GM12873 (cell line): ENCODE measurements at regions not wholly inside any gene's neighbourhood (a gene's known extent, or its start where the extent isn't known, plus 50 kb on each side); places are given as distances from the start of the nearest gene placed in this dataset.

Source experiments
- TF ChIP-seq, protein P1 (sequence below): IDR thresholded peaks from 2 replicates; pipeline ENCODE4 v1.5.1; 2012; ENCODE audit warnings: low read depth, mild to moderate bottlenecking, moderate library complexity, low read length, control low read depth; ENCODE audit not compliant: insufficient read depth; ENCODE audit errors: missing control alignments

DNA sequence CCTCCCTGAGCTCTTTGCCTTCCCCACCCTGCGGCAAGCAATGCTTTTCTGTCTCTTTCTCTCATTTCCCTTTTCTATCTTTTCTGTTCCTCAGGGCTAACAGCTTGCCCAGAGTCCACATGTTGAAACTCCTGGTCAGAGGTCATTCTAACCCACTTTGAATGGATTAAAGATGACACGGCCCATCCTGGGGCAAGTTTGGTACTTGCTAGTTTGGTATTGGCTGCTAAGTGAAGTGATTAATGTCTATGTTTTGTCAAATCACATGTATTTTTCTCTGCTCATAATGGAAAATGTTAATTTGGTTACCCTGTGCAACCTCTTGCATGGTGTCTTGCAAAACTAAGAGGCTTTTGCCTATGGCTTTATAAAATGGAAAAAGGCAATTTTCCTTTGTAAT, 960.2 kb downstream of the CNTNAP5 start:
- TF ChIP-seq, protein P1, sequence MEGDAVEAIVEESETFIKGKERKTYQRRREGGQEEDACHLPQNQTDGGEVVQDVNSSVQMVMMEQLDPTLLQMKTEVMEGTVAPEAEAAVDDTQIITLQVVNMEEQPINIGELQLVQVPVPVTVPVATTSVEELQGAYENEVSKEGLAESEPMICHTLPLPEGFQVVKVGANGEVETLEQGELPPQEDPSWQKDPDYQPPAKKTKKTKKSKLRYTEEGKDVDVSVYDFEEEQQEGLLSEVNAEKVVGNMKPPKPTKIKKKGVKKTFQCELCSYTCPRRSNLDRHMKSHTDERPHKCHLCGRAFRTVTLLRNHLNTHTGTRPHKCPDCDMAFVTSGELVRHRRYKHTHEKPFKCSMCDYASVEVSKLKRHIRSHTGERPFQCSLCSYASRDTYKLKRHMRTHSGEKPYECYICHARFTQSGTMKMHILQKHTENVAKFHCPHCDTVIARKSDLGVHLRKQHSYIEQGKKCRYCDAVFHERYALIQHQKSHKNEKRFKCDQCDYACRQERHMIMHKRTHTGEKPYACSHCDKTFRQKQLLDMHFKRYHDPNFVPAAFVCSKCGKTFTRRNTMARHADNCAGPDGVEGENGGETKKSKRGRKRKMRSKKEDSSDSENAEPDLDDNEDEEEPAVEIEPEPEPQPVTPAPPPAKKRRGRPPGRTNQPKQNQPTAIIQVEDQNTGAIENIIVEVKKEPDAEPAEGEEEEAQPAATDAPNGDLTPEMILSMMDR = no peak

DNA sequence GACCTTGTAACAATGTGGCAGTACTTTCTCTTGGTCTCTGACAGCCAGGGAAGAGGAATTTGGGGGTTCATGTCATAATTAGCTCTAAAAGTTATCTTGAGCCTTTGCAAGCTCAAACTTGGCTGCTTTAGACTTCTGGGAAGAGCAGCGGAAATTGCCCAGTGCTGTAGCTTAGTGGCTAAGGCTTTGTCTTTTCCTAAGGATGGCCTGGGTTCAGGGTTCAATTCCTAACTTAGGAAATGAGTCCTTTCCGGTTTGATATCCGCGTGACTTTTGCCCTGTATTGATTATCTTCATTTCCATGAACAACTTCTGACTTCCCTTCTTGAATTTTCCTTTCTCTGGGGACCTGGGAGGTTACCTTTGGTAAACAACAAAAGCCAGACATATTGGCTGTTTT, 961.0 kb downstream of the CNTNAP5 start:
- TF ChIP-seq, protein P1 = no peak

- TF ChIP-seq, protein P1 = no peak
Observed at GRCh38 chr2:124988111-124988510, 963.0 kb downstream of the CNTNAP5 start.

DNA sequence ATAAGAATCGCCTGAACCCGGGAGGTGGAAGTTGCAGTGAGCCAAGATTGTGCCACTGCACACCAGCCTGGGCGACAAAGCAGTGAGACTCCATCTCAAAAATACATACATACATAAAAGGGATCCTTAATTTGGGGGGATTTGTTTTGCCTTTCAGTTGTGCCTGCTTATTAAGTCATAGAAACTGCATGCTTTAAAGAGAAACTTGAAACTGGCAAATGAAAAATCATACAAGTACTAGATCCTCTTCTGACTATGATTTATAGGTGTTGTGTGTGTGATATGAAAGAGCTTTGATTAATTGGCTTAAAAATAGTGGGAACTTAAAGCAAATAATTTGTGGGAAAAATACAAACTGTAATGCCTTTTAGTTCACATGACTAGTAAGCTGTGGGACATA, 963.7 kb downstream of the CNTNAP5 start:
- TF ChIP-seq, protein P1 = no peak

GRCh38 chr2:124993809-124994208, 968.7 kb downstream of the CNTNAP5 start:
- TF ChIP-seq, protein P1 = no peak

DNA sequence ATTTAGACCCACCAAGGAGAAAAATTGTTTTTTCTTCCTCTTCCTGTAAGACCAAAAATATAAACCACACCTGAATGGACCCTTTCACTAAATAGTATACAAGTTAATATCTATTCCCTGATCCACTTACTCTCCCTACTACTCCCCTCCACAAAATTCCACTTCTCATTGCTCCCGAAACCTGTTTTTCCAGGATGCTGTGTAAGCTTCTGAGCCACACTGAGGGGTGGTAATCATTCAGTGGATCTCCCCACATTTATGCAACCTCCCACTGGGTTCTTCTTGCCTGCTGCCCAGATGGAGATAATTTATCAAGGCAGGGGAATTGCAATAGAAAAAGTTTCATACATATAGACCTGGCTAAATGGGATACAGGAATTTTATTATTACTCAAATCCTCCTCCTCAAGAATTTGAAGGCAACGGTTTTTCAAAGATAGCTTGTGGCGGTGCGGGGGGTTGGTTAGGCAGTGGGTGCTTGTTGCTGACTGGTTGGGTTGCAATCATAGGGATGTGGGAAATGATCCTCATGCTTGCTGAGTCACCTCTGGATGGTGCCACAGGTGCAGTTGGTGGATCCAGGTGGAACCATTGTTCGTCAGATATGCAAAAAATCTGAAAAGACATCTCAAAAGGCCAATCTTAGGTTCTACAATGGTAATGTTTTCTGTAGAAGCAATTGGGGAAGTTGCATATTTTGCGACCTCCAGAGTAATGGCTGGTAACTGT, 970.3 kb downstream of the CNTNAP5 start:
- TF ChIP-seq, protein P1 = no peak

GRCh38 chr2:124996406-124996805, 971.3 kb downstream of the CNTNAP5 start:
- TF ChIP-seq, protein P1 = no peak

DNA sequence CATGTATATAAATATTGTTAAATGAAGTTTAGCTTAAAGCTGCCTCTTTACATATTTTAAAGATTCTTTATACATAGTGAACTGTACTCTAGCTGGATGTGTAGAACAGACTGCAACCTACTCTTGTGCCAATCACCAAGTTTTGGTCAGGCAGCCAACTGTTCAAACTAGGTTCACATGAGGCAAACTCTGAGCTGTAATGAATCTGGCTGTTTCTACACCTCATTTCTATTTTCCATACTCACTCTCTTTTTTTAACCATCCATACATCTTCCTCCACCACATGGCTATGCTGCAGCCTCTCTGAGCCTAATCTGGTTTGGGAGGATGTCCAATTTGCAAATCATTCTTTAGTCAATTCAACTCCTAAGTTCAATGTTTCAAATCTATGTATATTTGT, 974.8 kb downstream of the CNTNAP5 start:
- TF ChIP-seq, protein P1 = no peak
